Stimulated activated CD4-positive, alpha-beta T cell treated with anti-CD3 and anti-CD28 coated beads, Interleukin-4, amount 100 ng/mL, for 1 hour (primary cell): ENCODE measurements at regions not wholly inside any gene's neighbourhood (a gene's known extent, or its start where the extent isn't known, plus 50 kb on each side); places are given as distances from the start of the nearest gene placed in this dataset.

ENCODE experiments used
- DNase-seq: peaks from one replicate; pipeline ENCODE4 v3.0.0-alpha.2; 2020

GRCh38 chr5:174191850-174192655, 146.5 kb downstream of the NSG2 start:
- no peak for DNase-seq

GRCh38 chr5:174192901-174193300, 147.4 kb downstream of the NSG2 start:
- no peak for DNase-seq

DNA sequence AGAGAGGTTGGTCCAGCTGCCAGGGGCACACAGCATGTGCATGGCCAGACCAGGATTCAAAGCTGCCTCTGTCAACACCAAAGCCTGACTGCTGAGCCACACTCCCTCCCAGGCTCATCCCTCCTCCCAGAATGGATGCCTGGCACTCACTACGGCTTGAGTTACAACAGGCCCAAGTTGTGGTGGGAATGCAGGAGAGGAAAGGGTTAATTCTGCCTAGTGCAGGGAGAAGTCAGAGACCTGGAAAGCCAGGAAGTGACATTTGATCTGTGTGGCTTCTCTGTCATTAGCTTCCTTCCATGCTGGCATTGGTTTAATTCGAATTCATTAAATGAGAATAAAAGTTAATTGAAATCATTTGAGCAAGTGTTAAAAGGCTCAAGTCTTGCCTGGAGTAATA, 150.0 kb downstream of the NSG2 start:
- DNase-seq, result no peak

GRCh38 chr5:174197929-174198328, 152.4 kb downstream of the NSG2 start:
- no peak for DNase-seq

DNA sequence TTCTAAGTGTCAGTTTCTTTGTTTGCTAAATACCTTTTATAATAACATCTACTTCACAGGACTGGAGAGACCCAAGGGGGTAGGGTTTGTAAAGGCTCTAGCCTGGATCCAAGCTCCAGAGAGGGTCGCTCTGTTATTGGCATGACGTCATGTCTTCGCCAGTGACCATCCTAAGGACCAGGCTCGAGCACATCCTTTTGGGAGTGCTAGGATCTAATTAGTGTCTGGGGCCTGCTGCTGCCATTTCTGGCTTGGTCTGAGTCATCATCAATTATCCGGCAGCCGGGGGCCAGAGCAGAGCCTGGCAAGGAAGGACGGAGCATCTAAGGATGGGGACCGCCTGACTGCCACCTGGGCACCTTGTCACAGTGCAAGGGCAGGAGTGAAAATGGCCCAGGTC, 153.0 kb downstream of the NSG2 start:
- no peak for DNase-seq

DNA sequence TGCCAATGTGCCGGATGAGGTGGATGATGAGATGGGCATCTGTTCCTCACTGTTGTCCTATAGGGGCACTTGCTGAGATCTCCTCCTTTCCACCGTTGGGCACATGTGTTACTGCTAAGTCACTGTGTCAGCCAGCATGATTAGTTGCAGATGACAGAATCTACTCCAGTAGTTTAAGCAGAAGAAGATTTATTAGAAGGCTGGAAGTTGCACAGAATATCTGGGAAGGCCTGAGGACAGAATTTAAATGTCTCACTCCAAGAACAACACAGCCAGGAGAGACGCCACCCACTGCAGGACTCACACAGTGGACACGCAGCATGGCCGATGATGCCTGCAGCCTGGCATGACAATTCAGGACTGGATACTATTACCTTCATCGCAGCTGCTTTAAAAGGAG, 157.5 kb downstream of the NSG2 start:
- DNase-seq, result no peak

DNA sequence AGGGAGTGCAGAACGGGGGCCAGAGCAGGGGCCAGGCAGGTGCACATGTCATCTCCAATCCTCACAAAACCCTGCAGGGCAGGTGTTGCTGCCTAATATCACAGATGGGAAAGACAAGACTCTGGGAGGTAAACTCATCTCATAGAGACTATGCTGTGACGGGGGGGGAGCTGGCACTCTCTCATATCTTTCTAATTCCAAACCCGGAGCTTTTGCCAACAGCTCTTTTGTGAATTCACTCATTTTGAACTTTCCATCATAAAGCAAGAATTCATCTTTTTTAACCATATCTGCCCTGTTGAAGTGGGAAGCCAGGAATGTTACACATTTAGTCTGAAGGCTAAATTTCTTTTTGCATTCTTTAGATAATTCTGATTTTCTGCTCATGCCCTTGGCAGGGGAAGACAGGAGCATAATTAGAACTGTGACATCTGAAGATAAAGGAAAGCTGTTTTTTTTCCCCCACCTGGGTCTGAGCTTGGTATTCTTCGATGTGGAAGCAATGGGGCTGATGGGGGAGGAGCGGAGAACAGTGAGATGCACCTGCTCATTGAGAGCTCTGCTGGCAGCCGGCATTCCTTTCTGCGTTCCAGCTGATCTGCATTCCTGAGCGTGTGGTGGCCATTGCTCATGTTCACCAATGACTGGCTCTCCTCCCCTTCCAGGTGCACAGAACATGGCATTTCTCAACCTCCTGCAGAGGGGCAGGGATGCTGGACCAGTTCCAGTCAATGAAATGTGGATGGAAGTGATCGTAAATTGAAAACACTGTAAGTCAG, 159.2 kb downstream of the NSG2 start:
- DNase-seq, result no peak

DNA sequence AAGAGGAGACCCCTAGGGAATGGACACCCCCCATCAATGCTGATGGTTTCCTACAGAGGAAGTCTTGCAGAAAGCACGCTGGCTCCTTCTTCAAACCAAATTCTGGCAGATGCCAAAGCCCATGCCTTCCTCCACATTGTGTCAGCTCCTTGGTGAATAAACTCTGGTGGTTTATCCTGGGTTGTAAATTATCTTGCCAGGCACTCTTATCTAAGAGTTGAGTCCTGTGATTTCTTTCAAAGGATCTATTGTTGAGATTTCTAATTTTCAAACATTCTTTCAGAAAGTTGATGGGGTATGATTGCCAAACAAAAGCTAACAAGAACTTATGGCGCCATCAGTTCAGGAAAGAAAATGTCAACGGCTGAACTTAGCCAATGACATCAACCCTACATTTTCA, 160.4 kb downstream of the NSG2 start:
- no peak for DNase-seq

DNA sequence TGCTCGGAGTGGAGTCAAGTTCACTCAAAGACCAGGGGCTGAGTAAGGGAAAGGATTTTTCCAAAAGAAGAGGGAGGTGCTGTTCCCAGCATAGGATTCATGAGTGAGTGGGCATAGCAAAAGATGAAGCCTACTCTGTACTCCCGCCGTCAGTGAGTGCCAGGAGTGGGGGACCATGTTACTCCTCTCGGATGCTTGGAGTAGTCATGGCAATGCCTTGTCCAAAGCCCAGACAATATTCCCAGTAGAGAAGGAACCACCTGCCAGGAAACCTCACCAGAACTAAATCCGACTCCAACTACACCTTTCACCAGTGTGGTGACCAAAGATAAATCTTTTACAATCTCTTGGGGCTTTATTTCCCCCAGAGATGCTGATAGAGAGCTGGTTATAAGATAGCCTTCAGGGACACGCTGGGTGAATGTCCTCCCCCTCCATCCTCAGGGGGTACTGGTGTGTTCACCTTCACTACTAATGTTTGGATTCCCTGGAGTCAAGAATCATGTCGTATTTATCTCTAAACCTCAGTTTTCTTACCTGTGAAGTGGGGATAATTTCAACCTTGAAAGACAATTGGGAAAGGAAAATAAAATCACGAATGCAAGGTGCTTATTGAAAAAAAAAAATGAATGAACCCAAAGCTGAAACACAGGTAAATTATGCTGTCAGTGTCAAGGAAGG, 165.2 kb downstream of the NSG2 start:
- DNase-seq, result no peak

DNA sequence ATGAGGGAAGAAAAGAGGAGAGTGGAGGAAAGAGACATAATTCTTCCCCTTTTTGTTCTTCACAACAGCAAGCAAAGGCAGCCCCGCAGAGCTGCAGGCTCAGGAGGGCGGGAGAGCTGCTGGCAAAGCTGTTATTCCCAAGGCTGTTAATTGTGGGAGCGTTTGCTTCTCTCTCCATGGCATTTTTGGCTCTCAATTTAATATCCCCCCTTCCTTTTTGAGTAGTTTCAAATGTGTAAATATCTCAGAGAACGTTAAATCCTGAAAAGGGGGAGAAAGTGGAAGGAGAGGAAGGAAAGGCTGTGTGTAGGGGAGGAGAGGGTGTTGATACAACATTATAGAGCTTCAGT, 165.7 kb downstream of the NSG2 start:
- no peak for DNase-seq

DNA sequence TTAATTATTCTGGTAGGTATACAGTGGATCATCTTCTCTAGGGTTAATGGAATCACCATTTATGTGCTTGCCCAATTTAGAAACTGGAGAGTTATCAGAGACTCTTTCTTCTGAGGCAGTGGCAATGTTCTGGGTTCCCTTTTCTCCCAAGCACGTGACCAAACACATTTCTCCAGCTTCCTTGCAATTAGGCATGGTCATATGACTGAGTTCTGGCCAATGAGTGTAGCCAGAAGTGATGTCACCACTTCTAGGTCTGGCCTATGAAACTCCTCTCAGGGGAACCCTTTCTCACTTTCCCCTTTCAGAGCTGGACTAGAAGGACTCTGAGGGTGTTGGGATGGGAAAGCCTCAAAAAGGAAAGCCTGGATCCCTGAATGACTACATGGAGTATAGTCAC, 172.0 kb downstream of the NSG2 start:
- no peak for DNase-seq

GRCh38 chr5:174218162-174218561, 172.7 kb downstream of the NSG2 start:
- no peak for DNase-seq

DNA sequence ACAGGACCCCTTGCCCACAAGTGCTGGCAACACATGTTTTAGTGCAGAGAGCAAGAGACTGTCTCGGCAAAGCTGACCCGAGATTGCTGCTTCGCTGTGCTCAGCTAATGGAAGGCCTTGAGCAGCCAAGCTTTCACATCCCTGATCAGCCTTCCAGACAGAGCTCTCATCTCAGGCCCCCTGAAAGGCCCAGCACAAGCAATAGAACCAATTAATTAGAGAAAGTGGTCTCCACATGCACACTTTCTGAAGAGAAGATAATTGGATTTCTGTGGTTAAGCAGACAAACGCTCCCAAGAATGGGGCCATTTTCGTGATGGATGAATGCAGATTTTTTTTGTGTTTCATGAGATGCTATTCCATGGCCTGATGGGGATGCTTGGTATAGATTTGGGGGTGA, 174.9 kb downstream of the NSG2 start:
- DNase-seq, result no peak

- DNase-seq, result no peak
These were observed 175.9 kb downstream of the NSG2 start for GRCh38 chr5:174221436-174221835.

- no peak for DNase-seq
These were observed 176.4 kb downstream of the NSG2 start for GRCh38 chr5:174221946-174222345.

DNA sequence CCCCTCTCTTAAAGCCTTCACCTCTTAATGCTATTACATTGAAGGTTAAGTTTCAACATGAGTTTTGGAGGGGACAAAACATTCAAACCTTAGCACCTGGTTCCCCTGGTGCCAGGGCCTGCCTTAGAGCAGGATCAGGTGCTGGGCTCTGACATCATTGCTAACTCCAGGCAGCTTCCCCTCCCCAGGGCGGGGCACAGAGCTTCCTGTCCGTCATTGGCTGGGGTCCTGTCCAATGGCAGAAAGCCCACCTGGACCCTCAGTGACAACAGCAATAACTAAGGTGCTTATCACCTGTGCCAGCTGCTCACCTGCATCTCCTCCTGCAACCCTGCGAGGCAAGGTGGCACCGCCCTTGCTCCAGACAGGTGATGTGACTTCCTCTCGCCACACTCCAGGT, 177.4 kb downstream of the NSG2 start:
- no peak for DNase-seq

DNA sequence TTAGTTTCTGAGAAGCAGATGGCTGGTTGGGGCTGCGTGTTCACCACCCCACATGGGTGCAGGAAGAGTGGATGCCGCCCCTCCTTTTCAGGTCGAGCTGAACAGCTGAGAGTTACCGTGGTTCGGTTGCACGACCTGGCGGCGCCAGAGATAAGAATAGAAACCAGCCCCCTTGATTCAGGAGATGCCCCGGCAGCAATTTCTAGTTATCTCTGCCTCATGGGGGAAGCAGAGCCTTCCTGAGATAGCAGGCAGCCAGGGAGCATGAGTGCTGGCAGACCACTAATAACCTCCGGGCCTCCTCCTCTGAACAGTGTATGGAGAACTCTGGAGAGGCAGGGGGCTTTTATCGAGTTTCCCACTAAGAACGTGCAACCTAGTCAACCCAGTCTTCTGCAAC, 177.8 kb downstream of the NSG2 start:
- no peak for DNase-seq

DNA sequence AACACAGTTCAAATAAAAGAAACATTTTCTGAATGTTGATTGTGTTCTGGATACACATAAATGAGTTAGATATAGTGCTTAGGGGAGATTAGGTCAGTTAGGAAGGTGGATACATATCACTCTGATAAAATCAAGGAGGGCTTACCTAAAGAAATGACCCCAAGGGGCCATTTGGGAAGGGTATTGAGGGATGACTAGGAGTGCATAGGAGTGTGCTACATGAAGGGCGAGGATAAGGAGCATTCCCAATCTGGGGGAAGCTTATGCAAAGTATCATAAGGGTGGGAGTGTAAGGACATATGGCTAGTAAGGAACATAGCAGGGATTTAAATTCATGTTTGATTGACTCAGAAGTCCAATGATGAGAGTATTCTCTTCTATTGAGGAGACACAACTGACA, 183.6 kb downstream of the NSG2 start:
- no peak for DNase-seq

DNA sequence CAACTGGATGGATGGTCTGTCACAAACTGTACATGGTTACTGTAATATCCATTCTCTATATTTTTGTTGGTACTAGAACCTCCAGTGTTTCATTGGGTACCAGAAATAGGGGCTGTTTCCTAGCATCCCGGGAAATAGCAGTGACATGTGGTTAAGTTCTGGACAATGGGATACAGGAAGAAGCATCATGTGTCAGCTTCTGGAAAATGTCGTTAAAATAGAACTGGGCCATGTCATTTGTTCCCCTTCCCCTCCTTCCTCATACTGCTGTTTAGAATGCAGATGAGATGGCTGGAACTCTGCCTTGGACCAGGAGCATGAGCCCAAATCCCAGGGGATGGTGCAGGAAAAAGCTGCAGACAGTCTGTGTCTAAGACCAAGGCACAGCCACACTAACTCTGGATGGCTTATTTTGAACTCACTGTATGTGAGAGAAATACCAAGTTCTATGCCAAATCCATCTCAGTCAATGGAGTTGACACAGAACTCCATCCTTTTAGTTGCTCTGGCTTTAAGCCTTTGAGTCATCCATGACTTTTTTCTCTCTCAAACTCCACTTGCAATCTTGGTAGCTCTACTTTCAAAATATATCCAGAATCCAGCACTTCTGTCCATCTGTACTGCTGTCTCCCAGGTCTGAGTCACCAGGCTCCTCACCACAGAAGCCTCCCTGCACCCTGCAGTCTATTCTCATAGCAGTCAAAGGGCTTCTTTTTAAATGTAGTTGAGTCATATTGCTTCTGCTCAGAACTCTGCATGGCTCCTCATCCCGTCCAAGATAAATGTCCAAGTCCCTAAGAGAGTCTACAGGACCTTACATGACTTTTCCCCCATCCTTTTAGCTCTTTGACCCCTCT, 184.2 kb downstream of the NSG2 start:
- DNase-seq, result no peak

- no peak for DNase-seq
These were observed 186.5 kb downstream of the NSG2 start for GRCh38 chr5:174231956-174232487.

- DNase-seq, result no peak
These were observed 188.9 kb downstream of the NSG2 start for GRCh38 chr5:174234388-174234787.

GRCh38 chr5:174235221-174236011, 189.9 kb downstream of the NSG2 start:
- no peak for DNase-seq
